ENCODE measurements at regions not wholly inside any gene's neighbourhood (a gene's known extent, or its start where the extent isn't known, plus 50 kb on each side); places are given as distances from the start of the nearest gene placed in this dataset.
"Not testable (repeated sequence)": the region's sequence is repeated elsewhere in the genome, so short reads cannot be mapped to it uniquely, and the experiment has no call there.

GRCh38 chr1:213606252-213606820, 381.4 kb upstream of the PROX1 start:
- intact Hi-C loops (cut with DNase I), result no loop called here
- no peak for DNase-seq (ENCODE audit: low spot score)

- intact Hi-C loops (cut with DNase I), result no loop called here
- no peak for DNase-seq (ENCODE audit: low spot score)
Observed at GRCh38 chr1:213613549-213613948, 374.2 kb upstream of the PROX1 start.

- no peak for DNase-seq (ENCODE audit: low spot score)
- intact Hi-C loops (cut with DNase I), result no loop called here
Observed at GRCh38 chr1:213615226-213615916, 372.4 kb upstream of the PROX1 start.

- DNase-seq (ENCODE audit: low spot score), result no peak
- intact Hi-C loops (cut with DNase I), result no loop called here
Observed at GRCh38 chr1:213617133-213617532, 370.6 kb upstream of the PROX1 start.

- DNase-seq (ENCODE audit: low spot score), result no peak
- intact Hi-C loops (cut with DNase I), result no loop called here
Observed at GRCh38 chr1:213618094-213618493, 369.7 kb upstream of the PROX1 start.

GRCh38 chr1:213619026-213619425, 368.7 kb upstream of the PROX1 start:
- no peak for DNase-seq (ENCODE audit: low spot score)
- intact Hi-C loops (cut with DNase I), result no loop called here

- intact Hi-C loops (cut with DNase I), result no loop called here
- no peak for DNase-seq (ENCODE audit: low spot score)
Observed at GRCh38 chr1:213621077-213621476, 366.7 kb upstream of the PROX1 start.

- intact Hi-C loops (cut with DNase I), result no loop called here
- DNase-seq (ENCODE audit: low spot score), result no peak
Observed at GRCh38 chr1:213622365-213623063, 365.3 kb upstream of the PROX1 start.

GRCh38 chr1:213623064-213623581, 364.6 kb upstream of the PROX1 start:
- no peak for DNase-seq (ENCODE audit: low spot score)

GRCh38 chr1:213623862-213624261, 363.9 kb upstream of the PROX1 start:
- no peak for DNase-seq (ENCODE audit: low spot score)
- intact Hi-C loops (cut with DNase I), result no loop called here

More at GRCh38 chr1:213623064-213623581, 364.6 kb upstream of the PROX1 start:
- intact Hi-C loops (cut with DNase I), result no loop called here

- intact Hi-C loops (cut with DNase I); DNase-seq (ENCODE audit: low spot score): not testable (repeated sequence)
Observed at GRCh38 chr1:213636778-213637177, 351.0 kb upstream of the PROX1 start.

- no peak for DNase-seq (ENCODE audit: low spot score)
- intact Hi-C loops (cut with DNase I), result no loop called here
Observed at GRCh38 chr1:213641312-213641711, 346.5 kb upstream of the PROX1 start.

GRCh38 chr1:213643360-213643759, 344.4 kb upstream of the PROX1 start:
- DNase-seq (ENCODE audit: low spot score), result no peak
- intact Hi-C loops (cut with DNase I), result no loop called here

GRCh38 chr1:213647864-213648650, 339.7 kb upstream of the PROX1 start:
- intact Hi-C loops (cut with DNase I), result no loop called here
- DNase-seq (ENCODE audit: low spot score), result no peak

GRCh38 chr1:213649373-213649772, 338.4 kb upstream of the PROX1 start:
- no peak for DNase-seq (ENCODE audit: low spot score)
- intact Hi-C loops (cut with DNase I), result no loop called here

GRCh38 chr1:213650603-213651002, 337.2 kb upstream of the PROX1 start:
- intact Hi-C loops (cut with DNase I), result no loop called here
- no peak for DNase-seq (ENCODE audit: low spot score)

GRCh38 chr1:213651077-213651476, 336.7 kb upstream of the PROX1 start:
- no peak for DNase-seq (ENCODE audit: low spot score)
- intact Hi-C loops (cut with DNase I), result no loop called here

GRCh38 chr1:213652109-213652508, 335.7 kb upstream of the PROX1 start:
- DNase-seq (ENCODE audit: low spot score), result no peak
- intact Hi-C loops (cut with DNase I), result no loop called here

GRCh38 chr1:213656039-213656438, 331.7 kb upstream of the PROX1 start:
- DNase-seq (ENCODE audit: low spot score), result no peak
- intact Hi-C loops (cut with DNase I), result no loop called here

- intact Hi-C loops (cut with DNase I), result no loop called here
- DNase-seq (ENCODE audit: low spot score), result no peak
Observed at GRCh38 chr1:213656503-213656902, 331.3 kb upstream of the PROX1 start.

Data from posterior vena cava (tissue), 2 donors.